Neural cell (in vitro differentiated cells): ENCODE measurements at regions not wholly inside any gene's neighbourhood (a gene's known extent, or its start where the extent isn't known, plus 50 kb on each side); places are given as distances from the start of the nearest gene placed in this dataset.

Experiments used
- EZH2 ChIP-seq: fragments of 200-600, 300-800 bp; shearing (Covaris generic), sonication (generic); IDR thresholded peaks from 2 replicates; pipeline ENCODE4 v1.6.1; 2014; ENCODE audit warnings: antibody characterized with exemption, low read length, borderline replicate concordance, mild to moderate bottlenecking; ENCODE audit not compliant: insufficient read depth, poor library complexity, severe bottlenecking
- POLR2AphosphoS5 ChIP-seq: IDR thresholded peaks from 2 replicates; pipeline ENCODE4 v1.6.1; 2012

DNA sequence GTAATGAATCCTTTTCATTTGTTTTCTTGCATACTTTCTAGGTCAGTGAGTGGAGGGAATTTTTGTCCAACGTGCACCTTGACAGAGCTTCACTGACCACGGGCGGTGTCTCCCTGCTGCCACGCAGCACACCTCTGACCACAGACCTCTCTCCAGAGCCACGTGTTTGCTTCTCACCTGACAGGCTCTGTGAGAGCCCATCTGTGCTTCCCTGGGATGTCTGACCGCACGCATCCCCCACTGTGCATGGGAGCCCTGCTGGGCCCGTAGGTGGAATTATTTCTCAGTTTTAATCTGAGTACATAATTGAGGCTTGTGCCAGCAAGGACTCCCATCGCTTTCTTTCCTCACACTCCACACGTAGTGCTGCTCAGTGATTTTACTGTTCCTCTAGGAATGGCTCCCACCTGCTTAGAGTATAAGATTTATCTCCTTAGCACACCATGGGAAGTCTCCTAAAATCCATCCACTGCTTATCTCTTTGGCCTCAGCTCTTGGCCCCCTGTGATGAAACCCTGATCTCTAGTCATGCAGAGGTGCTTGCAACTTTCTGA lies 482.6 kb downstream of the TSN start:
- no peak for TF ChIP-seq EZH2
- no peak for TF ChIP-seq POLR2AphosphoS5
